Naive thymus-derived CD8-positive, alpha-beta T cell (primary cell): ENCODE measurements at regions not wholly inside any gene's neighbourhood (a gene's known extent, or its start where the extent isn't known, plus 50 kb on each side); places are given as distances from the start of the nearest gene placed in this dataset.
"Not testable (repeated sequence)": the region's sequence is repeated elsewhere in the genome, so short reads cannot be mapped to it uniquely, and the experiment has no call there.

Experiments
- ATAC-seq, 2 donors: fragments of 150-1000 bp; cut with Tn5 transposase in 1 of 2; sonication (Bioruptor Pico), chemical (Tn5 transposase) in 1 of 2; 1 replicate in 1 of 2; 2 replicates in 1 of 2; pipeline ENCODE4 v1.10.0; 2021; ENCODE audit warnings: mild to moderate bottlenecking in 2 of 2, moderate library complexity in 2 of 2
- POLR2A ChIA-PET: fragments of 350-600 bp; sonication (Branson Sonifier 250); formaldehyde crosslinking; loops from one replicate; lab custom pipeline; 2021; ENCODE audit warnings: antibody characterized with exemption; lab: Charles Lee
- DNase-seq, 10 donors: peaks; one replicate each; pipeline versions ENCODE4 v3.0.0 to v3.0.0-alpha.2; 2020 to 2022
- H3K27ac Mint-ChIP-seq, 10 donors: one replicate each; pipeline ENCODE4 v1.8.0; 2020 to 2022; ENCODE audit warnings: mild to moderate bottlenecking in 10 of 10, mixed read lengths in 10 of 10, moderate library complexity in 4 of 10, inconsistent platforms in 1 of 10
- H3K27me3 Mint-ChIP-seq, 5 donors: one replicate each; pipeline ENCODE4 v1.8.0; 2021 to 2022; ENCODE audit warnings: mixed read lengths in 5 of 5
- H3K36me3 Mint-ChIP-seq, 3 donors: one replicate each; pipeline ENCODE4 v1.8.0; 2020 to 2022; ENCODE audit warnings: mixed read lengths in 3 of 3, mild to moderate bottlenecking in 2 of 3, inconsistent platforms in 1 of 3
- H3K4me1 Mint-ChIP-seq, 4 donors: one replicate each; pipeline ENCODE4 v1.8.0; 2021 to 2022; ENCODE audit warnings: mixed read lengths in 4 of 4
- H3K4me3 Mint-ChIP-seq, 10 donors: one replicate each; pipeline ENCODE4 v1.8.0; 2020 to 2022; ENCODE audit warnings: mild to moderate bottlenecking in 10 of 10, mixed read lengths in 10 of 10, moderate library complexity in 6 of 10, inconsistent platforms in 1 of 10
- H3K9me3 Mint-ChIP-seq, 9 donors: one replicate each; pipeline ENCODE4 v1.8.0; 2020 to 2022; ENCODE audit warnings: mixed read lengths in 9 of 9, mild to moderate bottlenecking in 3 of 9, inconsistent platforms in 1 of 9, moderate library complexity in 1 of 9

- H3K4me3 Mint-ChIP-seq, H3K4me1 Mint-ChIP-seq, DNase-seq, ATAC-seq, H3K27ac Mint-ChIP-seq, POLR2A ChIA-PET: not testable (repeated sequence)
- Mint-ChIP-seq H3K27me3 (peaks cover 0 to 21% (median 11%) of the 10 kb centered on the region in 5 donors), H3K36me3 (peaks cover 0 to 13% (median 0%) of the 10 kb centered on the region in 3 donors), H3K9me3 (peaks cover under 1 to 28% (median 14%) of the 10 kb centered on the region in 9 donors)
Measured at GRCh38 chr14:37841039-37841438, 245.6 kb downstream of the TTC6 start.

DNA sequence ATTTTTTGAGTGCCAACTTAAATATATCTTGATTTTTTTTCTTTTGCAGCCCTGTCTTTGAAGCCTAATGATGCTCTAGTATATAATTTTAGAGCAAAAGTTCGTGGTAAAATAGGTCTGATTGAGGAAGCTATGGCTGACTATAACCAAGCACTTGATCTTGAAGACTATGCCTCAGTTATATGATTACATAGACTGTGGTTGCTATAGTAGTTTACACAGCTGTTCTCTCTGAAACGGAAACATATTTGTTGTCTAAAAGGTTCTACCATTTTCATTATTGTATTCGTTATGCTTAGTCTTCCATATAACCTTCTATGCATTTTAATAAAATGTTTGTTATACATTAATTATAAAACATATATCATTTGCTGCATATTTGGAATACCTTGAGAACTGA is 246.7 kb downstream of the TTC6 start:
- ATAC-seq (no peak), DNase-seq (no peak)
- H3K36me3 Mint-ChIP-seq: peaks cover 0 to 13% (median 0%) of the 10 kb centered on the region in 3 donors
- POLR2A ChIA-PET: no interaction called here
- peaks cover 0 to 21% (median 11%) of the 10 kb centered on the region in 5 donors for H3K27me3 Mint-ChIP-seq
- H3K4me1 Mint-ChIP-seq: no peaks in the 10 kb centered on the region
- no peak overlapping the region for H3K27ac Mint-ChIP-seq
- peaks cover 0 to 26% (median 12%) of the 10 kb centered on the region in 9 donors for H3K9me3 Mint-ChIP-seq
- no peak overlapping the region for H3K4me3 Mint-ChIP-seq

DNA sequence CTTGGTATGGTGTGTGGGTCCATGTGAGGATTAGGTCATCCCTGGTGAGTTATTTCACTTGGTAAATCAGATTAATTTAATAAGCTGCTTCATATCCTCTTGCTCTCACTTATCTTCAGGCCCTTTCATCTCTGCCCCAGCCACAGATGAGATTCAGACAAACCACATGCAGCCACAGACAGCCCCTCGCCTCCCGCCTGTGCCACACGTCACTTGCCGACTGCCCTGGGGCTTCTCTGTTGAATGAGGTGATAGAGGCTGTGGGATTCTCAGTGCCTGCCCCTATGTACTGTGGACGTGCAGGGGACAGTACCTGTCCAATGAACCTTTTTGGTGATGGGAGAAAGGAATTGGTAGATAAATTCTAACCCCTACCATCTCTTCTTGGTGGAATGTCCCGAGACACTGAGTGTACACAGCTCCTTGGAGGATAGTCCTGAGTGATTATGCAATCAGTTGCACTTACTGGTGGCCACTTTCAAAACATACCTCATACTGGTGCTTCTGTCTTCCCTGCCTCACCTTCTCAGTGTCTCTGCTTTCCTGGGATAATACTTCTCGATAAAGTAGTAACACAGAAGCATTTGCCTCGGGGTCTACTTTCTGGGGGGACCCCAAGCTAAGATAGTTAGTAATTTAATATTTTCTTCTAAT is 248.7 kb downstream of the TTC6 start:
- H3K27me3 Mint-ChIP-seq: peaks cover 0 to 22% (median 11%) of the 10 kb centered on the region in 5 donors
- no peak overlapping the region for H3K27ac Mint-ChIP-seq
- ATAC-seq: no peak
- H3K36me3 Mint-ChIP-seq: peaks cover 0 to 4% (median 0%) of the 10 kb centered on the region in 3 donors
- POLR2A ChIA-PET: no interaction called here
- H3K4me1 Mint-ChIP-seq: no peaks in the 10 kb centered on the region
- no peak for DNase-seq
- H3K9me3 Mint-ChIP-seq: peaks cover 0 to 10% (median 6%) of the 10 kb centered on the region in 9 donors
- no peak overlapping the region for H3K4me3 Mint-ChIP-seq

GRCh38 chr14:37844614-37845013 is 249.2 kb downstream of the TTC6 start:
- peaks cover 0 to 20% (median 11%) of the 10 kb centered on the region in 5 donors for H3K27me3 Mint-ChIP-seq

DNA sequence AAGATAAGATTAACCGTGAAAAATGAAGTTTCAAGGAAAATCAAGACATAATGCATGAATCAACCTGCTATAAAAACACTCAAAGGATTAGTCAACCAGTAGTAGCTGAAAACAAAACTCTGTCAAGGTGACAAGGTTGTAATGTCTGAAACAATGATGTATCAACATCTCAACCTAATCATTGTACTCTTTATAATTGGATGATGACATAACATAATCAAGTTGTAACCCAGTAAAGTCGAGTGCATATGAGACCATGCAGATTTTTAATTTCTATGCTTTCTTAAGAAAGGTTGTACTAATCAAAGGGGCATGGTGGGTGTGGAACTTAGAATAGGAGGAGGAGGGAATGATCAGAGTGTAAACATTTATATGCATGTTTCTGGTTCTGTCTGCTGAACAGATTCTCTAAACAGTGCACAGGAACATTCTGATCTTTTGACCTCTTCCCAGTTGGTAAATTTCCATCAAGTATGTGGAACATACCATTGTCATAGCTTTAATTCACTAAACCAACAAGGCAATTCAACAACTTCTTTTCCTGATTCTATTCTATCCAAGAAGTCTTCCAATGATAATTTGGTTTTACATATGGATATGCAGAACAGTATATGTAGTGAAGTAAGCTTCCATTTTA is 253.7 kb downstream of the TTC6 start:
- no peak for DNase-seq
- Mint-ChIP-seq H3K27ac (peak overlapping the region in 1 of 10 donors; percentile 9), H3K9me3 (no peaks in the 10 kb centered on the region), H3K27me3 (peaks cover 0 to 20% (median 6%) of the 10 kb centered on the region in 5 donors), H3K4me3 (no peak overlapping the region), H3K36me3 (no peaks in the 10 kb centered on the region), H3K4me1 (no peaks in the 10 kb centered on the region)
- POLR2A ChIA-PET: no interaction called here
- no peak for ATAC-seq

More at GRCh38 chr14:37844614-37845013, 249.2 kb downstream of the TTC6 start:
- Mint-ChIP-seq H3K27ac (no peak overlapping the region), H3K4me3 (no peak overlapping the region), H3K4me1 (no peaks in the 10 kb centered on the region), H3K36me3 (peaks cover 0 to 1% (median 0%) of the 10 kb centered on the region in 3 donors), H3K9me3 (peaks cover 0 to 6% (median under 1%) of the 10 kb centered on the region in 9 donors)
- DNase-seq: no peak
- POLR2A ChIA-PET: no interaction called here
- no peak for ATAC-seq

DNA sequence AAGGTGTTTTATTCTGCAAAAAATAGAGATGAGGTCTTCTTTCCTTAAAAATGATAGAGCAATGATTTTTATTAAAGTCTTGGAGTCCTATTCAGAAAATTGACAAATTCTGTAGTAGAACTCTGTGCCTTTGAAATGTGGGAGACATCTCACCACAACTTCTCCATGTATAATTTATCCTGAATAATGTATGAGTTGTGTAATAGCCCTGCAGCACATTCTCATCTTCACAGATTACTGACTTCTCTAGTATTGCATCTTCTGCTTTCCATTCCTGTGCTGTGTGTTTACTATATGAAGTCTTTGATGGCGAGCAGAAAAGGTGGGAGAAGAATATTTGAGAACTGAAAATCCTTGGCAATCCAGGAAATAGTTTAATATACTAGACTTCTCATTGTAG is 255.6 kb downstream of the TTC6 start:
- no peak for ATAC-seq
- Mint-ChIP-seq H3K27ac (no peak overlapping the region), H3K9me3 (no peaks in the 10 kb centered on the region), H3K4me1 (no peaks in the 10 kb centered on the region), H3K36me3 (no peaks in the 10 kb centered on the region), H3K4me3 (no peak overlapping the region), H3K27me3 (peaks cover 0 to 15% (median 3%) of the 10 kb centered on the region in 5 donors)
- no peak for DNase-seq
- POLR2A ChIA-PET: no interaction called here

DNA sequence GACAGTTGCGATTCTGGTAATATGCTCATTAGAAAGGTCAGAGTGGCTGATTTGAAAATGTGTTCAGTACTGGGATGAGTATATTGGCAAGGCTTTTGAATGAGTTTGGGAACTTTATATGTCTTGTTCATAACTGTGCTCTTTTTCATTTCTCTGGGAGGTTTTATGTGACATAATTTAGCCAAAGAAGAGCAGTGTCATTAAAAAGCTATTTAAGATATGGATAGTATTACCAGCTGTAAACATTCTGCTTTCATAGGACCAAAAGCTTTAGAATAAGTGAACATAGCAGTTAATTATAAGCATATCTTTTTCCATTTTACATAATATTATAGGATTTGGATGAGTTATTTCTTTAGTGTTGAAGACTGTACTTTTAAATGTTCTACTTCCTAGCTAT is 260.4 kb downstream of the TTC6 start:
- Mint-ChIP-seq H3K4me1 (no peaks in the 10 kb centered on the region), H3K27ac (no peak overlapping the region), H3K36me3 (no peaks in the 10 kb centered on the region), H3K27me3 (peaks cover 0 to 17% (median 12%) of the 10 kb centered on the region in 5 donors), H3K4me3 (no peak overlapping the region), H3K9me3 (no peaks in the 10 kb centered on the region)
- no peak for DNase-seq
- no peak for ATAC-seq
- POLR2A ChIA-PET: no interaction called here

DNA sequence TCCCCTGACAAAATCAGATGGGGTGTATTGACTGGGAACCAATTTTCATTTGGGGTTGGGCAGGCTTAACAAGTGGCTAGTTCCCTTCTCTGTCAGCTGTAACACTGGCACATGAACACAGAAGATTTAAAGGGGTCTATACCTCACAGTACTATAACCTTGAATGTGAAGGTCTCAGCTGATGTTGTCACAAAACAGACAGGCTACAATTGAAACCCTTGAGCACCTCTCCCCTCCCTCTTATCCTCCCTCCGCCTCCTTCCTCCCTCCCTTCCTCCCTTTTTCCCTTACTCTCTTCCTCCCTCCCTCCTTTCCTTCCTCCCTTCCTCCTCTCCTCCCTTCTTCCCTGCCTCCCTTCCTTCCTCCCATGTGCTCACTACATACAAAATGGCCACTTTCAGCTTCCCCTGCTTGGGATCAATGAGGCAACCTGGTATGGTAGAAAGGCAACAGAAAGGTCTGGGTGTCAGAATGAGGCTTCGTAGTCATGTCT is 262.4 kb downstream of the TTC6 start:
- ATAC-seq (no peak), DNase-seq (no peak)
- Mint-ChIP-seq H3K9me3 (no peaks in the 10 kb centered on the region), H3K27ac (no peak overlapping the region), H3K4me1 (no peaks in the 10 kb centered on the region), H3K36me3 (no peaks in the 10 kb centered on the region), H3K27me3 (peaks cover 0 to 15% (median 8%) of the 10 kb centered on the region in 5 donors), H3K4me3 (no peak overlapping the region)
- POLR2A ChIA-PET: no interaction called here

DNA sequence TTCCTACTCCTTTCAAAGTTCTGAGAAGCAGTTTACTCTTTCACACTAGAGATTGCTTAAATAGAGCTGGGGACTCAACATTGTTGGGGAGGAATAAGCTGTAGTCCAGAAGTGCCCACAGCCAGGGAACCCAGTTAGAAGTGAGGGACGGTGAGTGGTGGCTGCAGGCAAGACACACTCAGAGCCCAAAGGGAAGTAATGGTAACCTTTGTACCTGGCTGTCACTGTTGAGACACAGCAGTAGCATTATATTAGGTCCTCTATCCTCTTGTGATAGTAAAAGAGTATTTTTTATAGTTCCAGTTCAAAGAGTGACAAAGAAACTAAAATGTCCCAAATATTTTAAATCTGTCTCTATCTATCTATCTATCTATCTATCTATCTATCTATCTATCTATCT is 263.3 kb downstream of the TTC6 start:
- H3K36me3 Mint-ChIP-seq: no peaks in the 10 kb centered on the region
- H3K4me3 Mint-ChIP-seq: no peak overlapping the region
- POLR2A ChIA-PET: no interaction called here
- peaks cover 0 to 2% (median 0%) of the 10 kb centered on the region in 9 donors for H3K9me3 Mint-ChIP-seq
- peaks cover 0 to 15% (median 8%) of the 10 kb centered on the region in 5 donors for H3K27me3 Mint-ChIP-seq
- no peak for DNase-seq
- no peaks in the 10 kb centered on the region for H3K4me1 Mint-ChIP-seq
- no peak overlapping the region for H3K27ac Mint-ChIP-seq
- ATAC-seq: no peak

- POLR2A ChIA-PET: no interaction called here
Measured at GRCh38 chr14:37859177-37859576, 263.7 kb downstream of the TTC6 start.

GRCh38 chr14:37862263-37862662 is 266.8 kb downstream of the TTC6 start:
- POLR2A ChIA-PET: no interaction called here
- Mint-ChIP-seq H3K36me3 (no peaks in the 10 kb centered on the region), H3K27ac (no peak overlapping the region), H3K27me3 (peaks cover 0 to 14% (median 4%) of the 10 kb centered on the region in 5 donors), H3K9me3 (peaks cover 0 to 3% (median 0%) of the 10 kb centered on the region in 9 donors), H3K4me3 (no peak overlapping the region), H3K4me1 (no peaks in the 10 kb centered on the region)
- ATAC-seq (no peak), DNase-seq (no peak)

More at GRCh38 chr14:37859177-37859576, 263.7 kb downstream of the TTC6 start:
- H3K27me3 Mint-ChIP-seq: peaks cover 0 to 15% (median 8%) of the 10 kb centered on the region in 5 donors
- H3K27ac Mint-ChIP-seq: no peak overlapping the region
- no peaks in the 10 kb centered on the region for H3K36me3 Mint-ChIP-seq
- DNase-seq (no peak), ATAC-seq (no peak)
- no peak overlapping the region for H3K4me3 Mint-ChIP-seq
- H3K9me3 Mint-ChIP-seq: peaks cover 0 to 3% (median 0%) of the 10 kb centered on the region in 9 donors
- no peaks in the 10 kb centered on the region for H3K4me1 Mint-ChIP-seq

DNA sequence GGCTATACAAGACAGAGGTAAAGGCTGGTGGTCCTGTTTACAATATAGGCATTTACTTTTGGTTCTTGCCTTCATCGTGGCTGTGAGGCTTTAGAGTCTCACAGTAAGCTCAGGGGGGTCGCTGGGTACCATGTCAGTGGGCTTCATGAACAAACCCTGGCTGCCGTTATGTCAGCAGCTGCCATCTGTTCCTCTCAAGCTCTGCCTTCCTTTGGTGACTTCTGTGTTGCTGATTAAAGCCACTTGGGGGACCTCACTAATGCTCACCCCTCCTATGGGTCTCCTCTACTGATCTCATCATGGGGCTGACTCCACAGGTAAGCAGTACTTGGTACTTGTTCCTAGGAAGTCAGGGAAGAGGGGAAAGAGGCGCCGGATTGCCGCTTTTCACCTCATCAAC is 268.7 kb downstream of the TTC6 start:
- POLR2A ChIA-PET: no interaction called here
- no peak for ATAC-seq
- DNase-seq: no peak

More for the DNA sequence above, 268.7 kb downstream of the TTC6 start:
- no peak overlapping the region for H3K4me3 Mint-ChIP-seq
- H3K27ac Mint-ChIP-seq: no peak overlapping the region
- no peaks in the 10 kb centered on the region for H3K36me3 Mint-ChIP-seq
- peaks cover under 1 to 9% (median 4%) of the 10 kb centered on the region in 5 donors for H3K27me3 Mint-ChIP-seq
- peaks cover 0 to 3% (median 0%) of the 10 kb centered on the region in 9 donors for H3K9me3 Mint-ChIP-seq
- H3K4me1 Mint-ChIP-seq: no peaks in the 10 kb centered on the region
